HG03135 (cell line): ENCODE measurements at regions not wholly inside any gene's neighbourhood (a gene's known extent, or its start where the extent isn't known, plus 50 kb on each side); places are given as distances from the start of the nearest gene placed in this dataset.

Experiments used
- ATAC-seq: cut with Tn5 transposase; IDR thresholded peaks from one replicate; pipeline ENCODE4 v1.9.1; 2021; ENCODE audit warnings: mild to moderate bottlenecking, moderate library complexity; ENCODE audit not compliant: unreplicated experiment

DNA sequence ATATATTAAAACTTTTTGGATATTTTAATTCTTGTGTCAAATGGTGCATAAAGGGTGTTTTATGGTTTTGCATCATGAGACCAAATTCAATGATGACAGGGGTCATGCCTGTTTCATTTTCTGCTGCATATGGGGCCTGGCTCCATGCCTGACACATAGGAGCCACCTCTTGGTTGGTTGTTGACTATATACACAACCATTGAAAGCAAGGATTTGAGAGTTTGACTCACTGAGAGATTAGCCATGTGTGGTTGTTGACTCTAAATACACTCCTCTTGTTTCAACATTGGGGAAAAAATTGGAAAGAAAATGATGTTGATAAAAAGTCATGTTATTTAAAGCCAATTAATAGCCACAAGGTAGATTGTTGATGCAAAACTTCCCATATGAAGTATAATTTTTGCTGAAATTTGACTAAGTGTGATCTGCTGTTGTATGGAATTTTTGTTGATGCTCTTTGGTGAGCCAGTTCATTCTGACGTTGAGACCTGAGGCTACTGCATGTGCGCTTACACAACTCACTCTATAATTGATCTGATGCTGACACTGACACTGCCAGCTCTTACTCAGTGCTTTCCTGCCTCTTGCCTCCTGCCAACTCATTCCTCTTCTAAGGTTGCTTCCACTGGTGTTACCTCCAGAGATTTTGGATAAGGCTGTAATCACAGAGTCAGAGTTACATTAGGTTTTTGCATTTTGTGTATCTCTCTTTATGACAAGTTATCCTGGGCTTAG lies 446.2 kb upstream of the SLC14A2 start:
- ATAC-seq, result no peak

GRCh38 chr18:45169610-45170009 lies 445.7 kb upstream of the SLC14A2 start:
- no peak for ATAC-seq

- no peak for ATAC-seq
Measured at GRCh38 chr18:45171679-45172191, 443.5 kb upstream of the SLC14A2 start.

GRCh38 chr18:45173327-45173726 lies 441.9 kb upstream of the SLC14A2 start:
- peak; percentile 18 for ATAC-seq

DNA sequence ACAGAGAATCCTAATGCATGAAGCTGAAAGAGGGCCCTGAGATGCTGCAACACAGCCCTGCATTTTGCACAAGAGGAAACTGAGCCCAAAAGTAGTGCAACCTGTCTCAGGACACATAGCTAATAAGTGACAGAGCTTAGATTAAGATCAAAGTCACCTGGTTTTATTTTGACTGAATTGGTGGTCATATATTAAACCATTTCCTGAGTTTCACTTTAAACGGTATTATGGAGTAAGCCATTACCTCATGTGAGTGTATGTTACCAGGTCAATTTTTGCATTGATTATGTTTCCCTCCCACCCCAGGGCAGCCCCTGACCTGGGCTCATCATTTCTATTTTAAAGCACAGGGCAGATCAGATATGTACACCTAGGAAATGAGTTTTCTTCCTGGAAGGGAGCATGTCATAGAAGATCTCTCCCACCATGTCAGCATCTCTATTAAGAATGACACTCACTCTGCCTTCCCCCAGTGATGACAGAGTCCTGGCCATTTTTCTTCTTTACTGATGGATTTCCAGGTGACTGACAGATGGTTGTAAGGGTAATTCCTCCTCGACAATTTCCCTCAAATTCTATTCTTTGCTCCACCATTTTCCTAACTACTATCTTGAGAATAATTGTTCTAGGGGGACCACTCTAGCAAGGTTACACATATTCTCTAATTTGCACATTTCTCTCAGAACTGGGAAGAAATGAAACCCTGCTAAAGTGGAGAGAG lies 441.3 kb upstream of the SLC14A2 start:
- peak; percentile 51 for ATAC-seq

- no peak for ATAC-seq
Measured at GRCh38 chr18:45174629-45175136, 440.6 kb upstream of the SLC14A2 start.

DNA sequence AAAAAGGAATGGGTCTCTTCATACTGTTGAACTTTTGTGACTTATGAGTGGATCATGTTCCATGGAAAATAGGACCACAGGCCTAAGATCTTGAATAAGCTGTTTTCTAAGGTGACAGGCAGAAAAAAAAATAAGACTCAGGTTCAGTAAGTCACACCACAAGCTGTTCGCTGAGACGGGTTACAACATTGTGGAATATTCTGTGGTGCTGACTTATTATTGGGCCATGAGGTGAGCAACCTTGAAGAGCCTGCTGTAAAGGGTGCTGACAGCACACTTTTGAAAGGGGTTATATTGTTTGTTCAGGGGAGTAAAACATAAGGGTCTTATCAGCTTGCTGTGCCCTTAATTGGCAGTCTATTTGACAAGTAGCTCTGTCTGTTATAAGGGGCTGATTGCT lies 439.8 kb upstream of the SLC14A2 start:
- ATAC-seq, result no peak

- no peak for ATAC-seq
Measured at GRCh38 chr18:45186832-45187231, 428.4 kb upstream of the SLC14A2 start.

GRCh38 chr18:45191795-45192194 lies 423.5 kb upstream of the SLC14A2 start:
- ATAC-seq, result no peak

DNA sequence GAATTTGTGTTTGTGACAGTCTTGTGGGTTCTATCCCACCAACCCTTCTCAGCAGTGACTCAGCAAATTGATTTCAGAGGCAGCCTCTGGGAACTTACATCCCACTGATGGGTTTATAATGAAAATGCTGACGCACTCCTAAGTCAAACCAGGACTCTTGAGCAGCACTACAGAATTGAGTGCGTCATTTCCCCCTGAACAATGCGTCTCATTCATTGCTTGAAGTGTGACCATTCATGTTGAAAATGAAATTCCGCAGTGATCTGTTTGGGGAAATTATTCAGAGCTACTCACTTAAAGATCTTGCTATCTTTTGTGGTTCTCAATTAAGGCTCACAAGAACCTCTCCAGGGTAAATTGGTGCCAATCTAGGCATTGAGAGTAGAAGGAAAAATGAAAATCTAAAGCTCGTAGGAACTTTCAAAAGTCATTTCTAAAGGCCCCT lies 417.7 kb upstream of the SLC14A2 start:
- ATAC-seq, result peak; percentile 93

GRCh38 chr18:45198526-45198925 lies 416.8 kb upstream of the SLC14A2 start:
- ATAC-seq, result no peak

- ATAC-seq, result no peak
Measured at GRCh38 chr18:45201029-45201428, 414.2 kb upstream of the SLC14A2 start.

DNA sequence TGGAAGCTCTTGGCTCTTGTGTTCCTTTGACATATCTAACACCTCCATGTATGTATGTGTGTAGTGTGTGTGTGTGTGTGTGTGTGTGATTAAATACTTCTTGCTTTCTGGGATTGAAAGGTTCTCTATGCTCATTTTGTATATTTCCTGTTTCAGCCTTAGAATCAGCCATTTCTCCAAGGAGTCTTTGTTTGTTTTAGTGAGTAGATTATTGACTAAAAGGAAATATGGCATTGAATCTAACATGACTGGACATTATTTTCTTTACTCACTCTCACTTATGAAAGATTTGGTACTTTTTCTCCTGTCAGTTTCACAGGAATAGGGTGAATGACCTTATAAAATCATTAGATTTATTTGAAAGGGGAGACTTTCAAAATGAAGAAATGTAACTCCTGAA lies 413.8 kb upstream of the SLC14A2 start:
- ATAC-seq, result no peak

- ATAC-seq, result no peak
Measured at GRCh38 chr18:45202061-45202460, 413.2 kb upstream of the SLC14A2 start.

DNA sequence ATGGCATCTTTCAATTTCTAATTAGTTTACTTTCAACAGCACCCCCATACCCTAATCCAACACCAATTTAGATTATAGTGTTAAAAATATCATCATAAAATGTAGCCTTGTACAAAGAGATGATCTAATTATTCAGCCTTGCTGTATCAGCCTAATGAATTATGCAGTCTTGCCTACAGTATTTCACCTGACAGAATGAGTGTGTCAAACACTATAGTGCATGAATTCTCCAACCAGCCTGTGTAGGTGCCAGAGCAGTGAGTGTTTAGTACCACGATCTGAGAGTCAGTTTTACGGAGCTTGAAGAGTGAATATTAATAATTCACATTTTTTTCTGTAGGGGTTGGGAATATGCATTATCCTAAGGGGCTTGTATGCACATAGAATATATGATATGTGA lies 411.6 kb upstream of the SLC14A2 start:
- ATAC-seq, result no peak

GRCh38 chr18:45207328-45207727 lies 407.9 kb upstream of the SLC14A2 start:
- ATAC-seq, result no peak

- ATAC-seq, result no peak
Measured at GRCh38 chr18:45208164-45208563, 407.1 kb upstream of the SLC14A2 start.

- peak; percentile 99 for ATAC-seq
Measured at GRCh38 chr18:45212181-45213039, 402.9 kb upstream of the SLC14A2 start.

DNA sequence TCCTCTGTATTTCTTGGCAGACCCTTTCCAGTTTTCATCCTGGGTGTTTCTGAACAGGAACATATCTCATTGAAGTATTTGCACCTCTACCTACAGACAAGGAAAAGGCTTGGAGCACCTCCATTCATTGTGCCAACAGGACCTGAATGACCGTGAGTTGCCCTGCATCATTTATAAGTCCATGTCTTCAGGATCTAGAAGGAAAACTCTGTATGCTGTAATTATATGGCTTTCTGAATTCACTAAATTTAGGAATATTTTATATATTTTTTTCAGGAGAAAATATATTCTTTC lies 402.3 kb upstream of the SLC14A2 start:
- ATAC-seq, result no peak

DNA sequence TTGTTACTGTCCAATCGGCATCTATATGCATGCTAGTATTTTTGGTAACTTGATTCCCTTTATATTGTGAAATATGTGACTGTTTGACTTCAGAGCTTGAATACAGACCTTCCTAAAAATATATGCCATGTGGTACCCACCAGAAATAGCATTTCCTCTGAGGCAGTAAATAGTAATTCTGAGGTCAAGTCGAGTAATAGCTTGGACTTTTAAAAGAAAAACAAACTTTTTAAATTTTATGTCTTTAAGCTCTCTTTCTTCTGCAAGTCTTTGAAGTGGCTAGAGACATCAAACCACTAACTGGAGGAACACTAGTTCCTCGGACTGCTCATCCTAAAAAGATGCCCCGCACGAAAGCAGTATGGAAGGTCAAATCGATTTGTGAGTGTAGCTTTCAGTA lies 396.8 kb upstream of the SLC14A2 start:
- no peak for ATAC-seq

GRCh38 chr18:45221363-45221762 lies 393.9 kb upstream of the SLC14A2 start:
- ATAC-seq, result no peak
